EL (cell line): ENCODE measurements at regions not wholly inside any gene's neighbourhood (a gene's known extent, or its start where the extent isn't known, plus 50 kb on each side); places are given as distances from the start of the nearest gene placed in this dataset.
"Not testable (repeated sequence)": the region's sequence is repeated elsewhere in the genome, so short reads cannot be mapped to it uniquely, and the experiment has no call there.

Source experiments
- DNase-seq: peaks from one replicate; pipeline ENCODE4 v3.0.0-alpha.2; 2016

DNA sequence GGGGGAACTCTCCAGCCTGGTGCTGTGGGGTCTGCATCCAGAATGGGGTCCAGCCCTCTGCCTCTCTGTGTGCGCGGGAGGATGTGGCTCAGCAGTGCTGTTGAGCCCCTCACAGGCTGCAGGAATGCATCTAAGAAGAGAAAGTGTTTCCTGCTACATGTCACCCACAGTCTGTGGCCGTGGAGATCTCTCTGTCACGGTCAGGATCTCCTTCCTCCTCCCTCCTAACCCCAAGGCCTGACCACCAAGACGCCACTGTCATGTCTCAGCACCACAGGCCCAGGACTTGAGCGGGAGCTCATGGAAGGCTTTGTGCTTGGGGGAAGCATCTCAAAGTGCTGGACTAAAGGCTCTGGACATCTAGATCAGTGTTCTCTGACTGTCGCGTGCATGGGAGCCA, 90.1 kb downstream of the SREK1 start:
- DNase-seq: no peak

- no peak for DNase-seq
Measured at GRCh38 chr5:66238435-66238834, 94.3 kb downstream of the SREK1 start.

DNA sequence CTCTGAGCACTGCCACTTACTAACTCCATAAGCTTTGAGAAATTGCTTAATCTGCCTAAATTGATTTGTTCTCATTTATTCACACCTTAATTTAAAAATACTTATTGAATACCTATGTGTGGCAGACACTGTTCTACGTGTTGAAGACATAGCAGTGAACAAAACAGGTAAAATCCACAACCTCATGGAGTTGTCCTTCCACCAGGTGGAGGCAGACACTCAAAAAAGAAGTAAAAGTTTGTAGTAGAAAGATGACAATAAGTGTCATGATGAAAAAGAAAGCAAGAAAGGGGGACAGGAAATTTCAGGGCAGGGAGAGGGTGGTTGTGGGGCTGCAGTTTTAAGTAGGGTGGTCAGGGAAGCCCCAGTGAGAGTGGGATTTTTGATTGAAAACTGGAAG, 94.9 kb downstream of the SREK1 start:
- DNase-seq: no peak

GRCh38 chr5:66241136-66241825, 97.2 kb downstream of the SREK1 start:
- DNase-seq: no peak

GRCh38 chr5:66242050-66242715, 98.1 kb downstream of the SREK1 start:
- DNase-seq: no peak

GRCh38 chr5:66246608-66247007, 102.5 kb downstream of the SREK1 start:
- DNase-seq: peak; percentile 84

DNA sequence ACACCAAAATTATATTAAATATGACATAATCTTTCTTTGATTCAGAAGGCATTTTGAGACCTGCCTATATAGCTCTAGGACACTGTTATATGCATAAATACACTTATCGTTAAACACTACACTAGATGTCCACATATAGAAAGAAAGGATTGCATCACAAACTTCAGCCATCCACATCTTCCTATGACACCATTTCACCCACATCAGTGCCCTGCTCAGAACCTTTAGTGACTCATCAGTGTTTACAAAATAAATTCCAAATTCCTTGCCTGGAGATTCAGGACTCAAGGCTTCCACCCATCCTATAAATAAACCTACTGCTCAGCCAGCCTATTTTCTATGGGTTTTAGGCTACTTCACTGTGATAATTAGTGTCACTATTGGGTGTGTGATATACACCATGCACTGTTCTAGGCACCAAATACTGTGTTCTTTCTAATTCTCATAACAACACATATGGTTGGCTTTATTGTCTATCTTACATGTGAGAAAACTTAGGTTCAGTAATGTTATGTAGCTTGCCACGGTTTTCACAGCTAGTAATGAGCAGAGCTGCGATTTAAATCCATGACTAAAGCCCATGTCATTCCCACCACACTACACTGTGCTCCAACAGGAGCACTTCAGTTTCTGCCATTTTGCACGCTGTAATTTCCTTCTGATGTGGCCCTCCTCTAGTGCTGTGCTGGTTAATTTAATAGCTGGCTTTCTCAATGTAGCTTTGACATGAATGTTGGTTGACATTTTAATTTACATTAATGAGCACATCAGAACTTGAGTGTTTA, 103.3 kb downstream of the SREK1 start:
- peak; percentile 90 for DNase-seq

GRCh38 chr5:66248874-66249273, 104.8 kb downstream of the SREK1 start:
- DNase-seq: no peak

DNA sequence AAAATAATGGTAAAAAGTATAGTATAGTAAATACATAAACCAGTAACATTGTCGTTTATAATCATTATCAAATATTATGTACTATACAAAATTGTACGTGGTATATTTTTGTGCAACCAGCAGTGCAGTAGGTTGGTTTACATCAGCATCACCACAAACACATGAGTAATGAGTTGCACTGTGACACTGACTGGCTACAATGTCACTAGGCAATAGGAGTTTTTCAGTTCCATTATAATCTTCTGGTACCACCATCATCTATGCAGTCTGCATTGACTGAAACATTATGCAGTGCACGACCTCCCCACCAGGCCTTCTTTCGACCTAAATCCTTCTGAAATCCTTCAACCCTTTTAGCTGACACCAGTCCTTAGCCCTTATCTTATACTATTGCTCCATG, 105.8 kb downstream of the SREK1 start:
- no peak for DNase-seq

- no peak for DNase-seq
Measured at GRCh38 chr5:66252849-66253248, 108.7 kb downstream of the SREK1 start.

DNA sequence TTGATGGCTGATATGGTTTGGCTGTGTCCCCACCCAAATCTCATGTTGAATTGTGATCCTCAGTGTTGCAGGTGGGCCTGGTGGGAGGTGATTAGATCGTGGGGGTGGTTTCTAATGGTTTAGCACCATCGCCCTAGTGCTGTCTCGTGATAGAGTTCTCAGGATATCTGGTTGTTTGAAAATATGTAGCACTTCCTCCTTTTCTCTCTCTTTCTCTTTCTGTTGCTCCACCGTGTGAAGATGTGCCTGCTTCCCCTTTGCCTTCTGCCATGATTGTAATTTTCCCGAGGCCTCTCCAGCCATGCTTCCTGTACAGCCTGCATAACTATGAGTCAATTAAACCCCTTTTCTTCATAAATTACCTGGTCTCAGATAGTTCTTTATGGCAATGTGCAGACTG, 111.6 kb downstream of the SREK1 start:
- no peak for DNase-seq

- no peak for DNase-seq
Measured at GRCh38 chr5:66273121-66273520, 129.0 kb downstream of the SREK1 start.

- DNase-seq: no peak
Measured at GRCh38 chr5:66276986-66277385, 132.9 kb downstream of the SREK1 start.

GRCh38 chr5:66277981-66278380, 133.9 kb downstream of the SREK1 start:
- DNase-seq: no peak

GRCh38 chr5:66281294-66281693, 137.2 kb downstream of the SREK1 start:
- no peak for DNase-seq

- DNase-seq: no peak
Measured at GRCh38 chr5:66284588-66285342, 140.7 kb downstream of the SREK1 start.

DNA sequence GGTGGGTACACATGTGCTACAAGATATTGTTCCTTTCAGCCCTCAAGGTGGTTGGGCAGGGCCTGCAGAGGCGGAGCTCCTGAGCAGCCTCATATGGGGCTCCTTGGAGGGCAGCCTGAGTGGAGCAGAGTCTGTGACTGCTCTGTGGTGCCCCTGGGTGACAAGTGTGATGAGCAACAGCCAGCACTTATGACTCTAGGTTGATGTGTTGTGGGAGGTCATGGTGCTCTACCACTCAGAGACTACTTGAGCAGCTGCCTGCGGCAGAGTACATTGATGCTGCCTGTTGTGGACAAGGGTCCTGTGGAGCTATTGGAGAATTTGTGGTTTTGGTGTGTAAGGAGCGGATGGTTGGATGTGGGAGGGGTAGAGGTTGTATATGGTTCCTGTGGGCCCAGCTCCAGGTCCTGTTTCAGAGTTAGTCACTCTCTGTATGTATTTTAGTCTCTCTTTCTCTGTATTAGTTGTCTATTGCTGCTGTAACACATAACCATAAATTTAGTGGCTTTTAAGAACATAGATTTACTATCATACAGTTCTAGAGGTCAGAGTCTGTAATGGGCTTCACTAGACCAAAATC, 141.3 kb downstream of the SREK1 start:
- DNase-seq: no peak

- DNase-seq: no peak
Measured at GRCh38 chr5:66291771-66292170, 147.7 kb downstream of the SREK1 start.

- not testable (repeated sequence) for DNase-seq
Measured at GRCh38 chr5:66293851-66294250, 149.8 kb downstream of the SREK1 start.

- DNase-seq: no peak
Measured at GRCh38 chr5:66299463-66299862, 155.4 kb downstream of the SREK1 start.

- no peak for DNase-seq
Measured at GRCh38 chr5:66302344-66302743, 158.2 kb downstream of the SREK1 start.

GRCh38 chr5:66306105-66306843, 162.2 kb downstream of the SREK1 start:
- peak; percentile 67 for DNase-seq
